B cell (primary cell): ENCODE measurements at regions not wholly inside any gene's neighbourhood (a gene's known extent, or its start where the extent isn't known, plus 50 kb on each side); places are given as distances from the start of the nearest gene placed in this dataset.

Source experiments
- ATAC-seq: fragments of 200-7000 bp; cut with Tn5 transposase; one replicate; pipeline ENCODE4 v1.10.0; 2021; ENCODE audit warnings: low read depth, mild to moderate bottlenecking, moderate number of reproducible peaks, moderate library complexity
- CTCF ChIA-PET: fragments of 350-600 bp; sonication (Branson Sonifier 250); formaldehyde crosslinking; loops from one replicate; lab custom pipeline; 2021; ENCODE audit warnings: antibody characterized with exemption, inconsistent platforms; lab: Charles Lee
- POLR2A ChIA-PET: fragments of 350-600 bp; sonication (Branson Sonifier 250); formaldehyde crosslinking; loops from one replicate; lab custom pipeline; 2021; ENCODE audit warnings: antibody characterized with exemption; lab: Charles Lee
- DNase-seq: peaks from one replicate; pipeline ENCODE4 v3.0.0; 2013
- H2AFZ ChIP-seq: 2 replicates; pipeline ENCODE4 v1.6.1; 2012; ENCODE audit warnings: mild to moderate bottlenecking, low read depth, low read length; ENCODE audit not compliant: insufficient read depth, poor library complexity, severe bottlenecking
- H3K27ac ChIP-seq, 2 donors: 1 replicate in 1 of 2; 2 replicates in 1 of 2; pipeline ENCODE4 v1.5.1; 2012 to 2013; ENCODE audit warnings: low read length in 2 of 2, mild to moderate bottlenecking in 2 of 2, moderate library complexity in 1 of 2
- H3K27me3 ChIP-seq, 4 experiments: fragments of 200-600 bp in 1 of 4; sonication (generic) in 1 of 4; replicated peaks in 1 of 4; 1 replicate in 2 of 4; 2 replicates in 2 of 4; pipeline versions ENCODE4 v1.6.1 to v1.7.0; 2013 to 2016; ENCODE audit warnings: low read length in 3 of 4, mild to moderate bottlenecking in 2 of 4, mixed read lengths in 1 of 4, moderate library complexity in 1 of 4; ENCODE audit not compliant: insufficient read depth in 4 of 4, control insufficient read depth in 3 of 4; ENCODE audit errors: control extremely low read depth in 1 of 4
- H3K36me3 ChIP-seq, 2 experiments: replicated peaks in 1 of 2; 1 replicate in 1 of 2; 2 replicates in 1 of 2; pipeline versions ENCODE4 v1.6.1 to v1.7.1; 2013; ENCODE audit warnings: low read length in 1 of 2; ENCODE audit not compliant: insufficient read depth in 2 of 2, control insufficient read depth in 1 of 2; ENCODE audit errors: control extremely low read depth in 1 of 2, extremely low read depth in 1 of 2
- H3K4me1 ChIP-seq, 2 donors: fragments of 200-600 bp in 1 of 2; sonication (generic) in 1 of 2; 1 replicate in 1 of 2; 2 replicates in 1 of 2; pipeline versions ENCODE4 v1.5.1 to v1.6.1; 2013 to 2017; ENCODE audit warnings: low read length in 2 of 2; ENCODE audit not compliant: control insufficient read depth in 2 of 2, insufficient read depth in 2 of 2
- H3K4me2 ChIP-seq: replicated peaks from 2 replicates; pipeline ENCODE3; 2012; ENCODE audit warnings: mild to moderate bottlenecking, low read depth, low read length; ENCODE audit not compliant: poor library complexity, severe bottlenecking
- H3K4me3 ChIP-seq, 5 experiments: fragments of 200-600 bp in 1 of 5; sonication (generic) in 1 of 5; 1 replicate in 3 of 5; 2 replicates in 2 of 5; pipeline versions ENCODE4 v1.5.1 to v1.7.0; 2011 to 2016; ENCODE audit warnings: low read length in 4 of 5, mild to moderate bottlenecking in 4 of 5, low read depth in 2 of 5, control low read depth in 1 of 5, moderate library complexity in 1 of 5; ENCODE audit not compliant: insufficient read depth in 1 of 5; ENCODE audit errors: control extremely low read depth in 1 of 5, extremely low read depth in 1 of 5
- H3K79me2 ChIP-seq: fragments of 200-600 bp; sonication (generic); one replicate; pipeline ENCODE4 v1.6.0; 2016; ENCODE audit warnings: low read length; ENCODE audit not compliant: control insufficient read depth, insufficient read depth
- H3K9ac ChIP-seq: fragments of 200-600 bp; sonication (generic); 2 replicates; pipeline ENCODE4 v1.6.1; 2017; ENCODE audit warnings: mild to moderate bottlenecking, low read length, moderate library complexity
- H3K9me3 ChIP-seq, 3 donors: one replicate each; pipeline versions ENCODE4 v1.6.1 to v1.7.1; 2013; ENCODE audit warnings: low read length in 2 of 3; ENCODE audit not compliant: control insufficient read depth in 2 of 3, insufficient read depth in 1 of 3; ENCODE audit errors: control extremely low read depth in 1 of 3
- H4K20me1 ChIP-seq: 2 replicates; pipeline ENCODE4 v1.6.0; 2012; ENCODE audit warnings: mild to moderate bottlenecking, low read length; ENCODE audit not compliant: insufficient read depth, control insufficient read depth, poor library complexity, severe bottlenecking
- H3K27ac Mint-ChIP-seq: one replicate; pipeline ENCODE4 v1.8.0; 2021; ENCODE audit warnings: mixed read lengths
- H3K27me3 Mint-ChIP-seq: one replicate; pipeline ENCODE4 v1.8.0; 2021; ENCODE audit warnings: mixed read lengths
- H3K4me1 Mint-ChIP-seq: one replicate; pipeline ENCODE4 v1.8.0; 2021; ENCODE audit warnings: mixed read lengths
- H3K4me3 Mint-ChIP-seq: one replicate; pipeline ENCODE4 v1.8.0; 2021; ENCODE audit warnings: mixed read lengths
- H3K9me3 Mint-ChIP-seq: one replicate; pipeline ENCODE4 v1.8.0; 2022; ENCODE audit warnings: mixed read lengths; ENCODE audit not compliant: insufficient read depth
- CTCF ChIP-seq: fragments of 200-600 bp; IDR thresholded peaks from one replicate; pipeline ENCODE4 v1.8.0; 2022; ENCODE audit warnings: antibody characterized with exemption, mild to moderate bottlenecking
- EZH2 ChIP-seq: IDR thresholded peaks from 2 replicates; pipeline ENCODE4 v1.6.1; 2012; ENCODE audit warnings: borderline replicate concordance, low read depth, mild to moderate bottlenecking, moderate library complexity, low read length; ENCODE audit not compliant: insufficient read depth, poor library complexity, severe bottlenecking
- WGBS: methylation state at CpG from one replicate; pipeline ENCODE4 v1.1.5; 2013; ENCODE audit warnings: missing lambda C conversion rate; ENCODE audit not compliant: insufficient coverage; 5-methylcytosine and 5-hydroxymethylcytosine counted together
- intact Hi-C: fragments of 100-400 bp; cut with micrococcal nuclease; formaldehyde crosslinking; loops from one replicate; pipeline ENCODE4 v1.10.0; 2022

GRCh38 chr4:3705236-3705987 is 60.8 kb upstream of the ADRA2C start:
- 88% methylated on average over 19 of the region's 20 CpGs for WGBS
- TF ChIP-seq EZH2 (no peak), CTCF (no peak)
- H3K9ac ChIP-seq: no peak overlapping the region
- H3K27ac ChIP-seq: no peak overlapping the region
- ChIA-PET POLR2A (no interaction called here), CTCF (no interaction called here)
- H3K79me2 ChIP-seq: no peaks in the 10 kb centered on the region
- no peaks in the 10 kb centered on the region for H3K36me3 ChIP-seq
- H3K27me3 Mint-ChIP-seq: peaks cover 15% of the 10 kb centered on the region
- H3K4me1 Mint-ChIP-seq: no peaks in the 10 kb centered on the region
- H2AFZ ChIP-seq: no peak overlapping the region
- peaks cover 0 to 9% (median 0%) of the 10 kb centered on the region in 4 experiments for H3K27me3 ChIP-seq
- H4K20me1 ChIP-seq: no peaks in the 10 kb centered on the region
- no peak overlapping the region for H3K4me2 ChIP-seq
- no peak overlapping the region for H3K4me3 ChIP-seq
- no peak overlapping the region for H3K4me3 Mint-ChIP-seq
- H3K9me3 Mint-ChIP-seq: no peaks in the 10 kb centered on the region
- DNase-seq (no peak), ATAC-seq (no peak)
- H3K9me3 ChIP-seq: no peaks in the 10 kb centered on the region
- no peak overlapping the region for H3K27ac Mint-ChIP-seq
- no peaks in the 10 kb centered on the region for H3K4me1 ChIP-seq
- intact Hi-C loops: no loop called here

GRCh38 chr4:3704669-3705068 is 61.5 kb upstream of the ADRA2C start:
- intact Hi-C loops: no loop called here
- peaks cover 0 to 2% (median 0%) of the 10 kb centered on the region in 3 donors for H3K9me3 ChIP-seq
- H3K27ac Mint-ChIP-seq: no peak overlapping the region
- ATAC-seq (no peak), DNase-seq (no peak)
- H3K4me1 Mint-ChIP-seq: no peaks in the 10 kb centered on the region
- no peak overlapping the region for H3K4me3 ChIP-seq
- H3K9ac ChIP-seq: no peak overlapping the region
- no peaks in the 10 kb centered on the region for H3K9me3 Mint-ChIP-seq
- no peak overlapping the region for H3K27ac ChIP-seq
- H3K27me3 ChIP-seq: peaks cover 0 to 9% (median 0%) of the 10 kb centered on the region in 4 experiments
- no peaks in the 10 kb centered on the region for H3K36me3 ChIP-seq
- no peak overlapping the region for H3K4me2 ChIP-seq
- POLR2A ChIA-PET: no interaction called here
- H3K4me1 ChIP-seq: no peaks in the 10 kb centered on the region
- 94% methylated on average over 5 of the region's 10 CpGs for WGBS
- H2AFZ ChIP-seq: no peak overlapping the region
- no peaks in the 10 kb centered on the region for H4K20me1 ChIP-seq
- no peaks in the 10 kb centered on the region for H3K79me2 ChIP-seq
- TF ChIP-seq EZH2: no peak
- TF ChIP-seq CTCF: no peak
- no peak overlapping the region for H3K4me3 Mint-ChIP-seq
- peaks cover 17% of the 10 kb centered on the region for H3K27me3 Mint-ChIP-seq
- CTCF ChIA-PET: no interaction called here
